GM12891 (cell line): ENCODE measurements at regions not wholly inside any gene's neighbourhood (a gene's known extent, or its start where the extent isn't known, plus 50 kb on each side); places are given as distances from the start of the nearest gene placed in this dataset.
"Not testable (repeated sequence)": the region's sequence is repeated elsewhere in the genome, so short reads cannot be mapped to it uniquely, and the experiment has no call there.

Experiments
- POLR2A ChIP-seq: IDR thresholded peaks from 2 replicates; pipeline ENCODE4 v1.6.1; 2011; ENCODE audit warnings: low read depth, low read length, control low read depth
- POLR2AphosphoS5 ChIP-seq: IDR thresholded peaks from 2 replicates; pipeline ENCODE4 v1.6.1; 2011; ENCODE audit warnings: low read depth, low read length, control low read depth
- TAF1 ChIP-seq: IDR thresholded peaks from 2 replicates; pipeline ENCODE4 v1.6.1; 2011; ENCODE audit warnings: low read depth, low read length, control low read depth

DNA sequence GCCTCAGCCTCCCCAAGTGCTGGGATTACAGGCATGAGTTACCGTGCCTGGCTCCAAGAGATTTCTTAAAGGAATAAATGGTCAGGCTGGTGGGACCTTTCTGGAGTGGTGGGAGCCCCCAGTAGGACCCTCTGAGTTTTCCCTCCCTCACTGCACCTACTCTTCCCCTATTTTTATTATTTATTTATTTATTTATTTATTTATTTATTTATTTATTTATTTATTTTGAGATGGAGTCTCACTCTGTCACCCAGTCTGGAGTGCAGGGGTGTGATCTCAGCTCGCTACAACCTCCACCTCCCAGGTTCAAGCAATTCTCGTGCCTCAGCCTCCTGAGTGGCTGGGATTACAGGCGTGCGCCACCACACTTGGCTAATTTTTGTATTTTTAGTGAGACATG, 678.2 kb downstream of the TYW1 start:
- TF ChIP-seq POLR2A, TAF1, POLR2AphosphoS5: not testable (repeated sequence)
